Activated T-cell treated with anti-CD3 and anti-CD28 coated beads, Interleukin-2, amount 50 U/mL, for 72 hours (primary cell): ENCODE measurements at regions not wholly inside any gene's neighbourhood (a gene's known extent, or its start where the extent isn't known, plus 50 kb on each side); places are given as distances from the start of the nearest gene placed in this dataset.
A peak's percentile ranks its signal among the peaks of the same experiment; 100 is the strongest.
"Not testable (repeated sequence)": the region's sequence is repeated elsewhere in the genome, so short reads cannot be mapped to it uniquely, and the experiment has no call there.

Experiments
- ATAC-seq, 2 donors: fragments of 150-1000 bp; cut with Tn5 transposase; replicated peaks in 1 of 2; 2 replicates each; pipeline ENCODE4 v1.10.0; 2021; ENCODE audit warnings: moderate library complexity in 2 of 2, mild to moderate bottlenecking in 1 of 2
- DNase-seq, 2 donors: peaks; one replicate each; pipeline ENCODE4 v3.0.0; 2021 to 2022; ENCODE audit warnings: mixed read lengths in 1 of 2
- H3K27ac Mint-ChIP-seq: one replicate; pipeline ENCODE4 v1.8.0; 2022; ENCODE audit warnings: mild to moderate bottlenecking, moderate library complexity, mixed read lengths
- H3K27me3 Mint-ChIP-seq: one replicate; pipeline ENCODE4 v1.8.0; 2022; ENCODE audit warnings: low read depth, mixed read lengths
- H3K36me3 Mint-ChIP-seq, 2 donors: one replicate each; pipeline ENCODE4 v1.8.0; 2022; ENCODE audit warnings: mixed read lengths in 2 of 2, mild to moderate bottlenecking in 1 of 2; ENCODE audit not compliant: insufficient read depth in 2 of 2
- H3K4me1 Mint-ChIP-seq: one replicate; pipeline ENCODE4 v1.8.0; 2022; ENCODE audit warnings: low read depth, mixed read lengths
- H3K4me3 Mint-ChIP-seq, 2 donors: one replicate each; pipeline ENCODE4 v1.8.0; 2022; ENCODE audit warnings: mild to moderate bottlenecking in 2 of 2, mixed read lengths in 2 of 2, moderate library complexity in 2 of 2
- H3K9me3 Mint-ChIP-seq, 2 donors: one replicate each; pipeline ENCODE4 v1.8.0; 2022; ENCODE audit warnings: mixed read lengths in 2 of 2

DNA sequence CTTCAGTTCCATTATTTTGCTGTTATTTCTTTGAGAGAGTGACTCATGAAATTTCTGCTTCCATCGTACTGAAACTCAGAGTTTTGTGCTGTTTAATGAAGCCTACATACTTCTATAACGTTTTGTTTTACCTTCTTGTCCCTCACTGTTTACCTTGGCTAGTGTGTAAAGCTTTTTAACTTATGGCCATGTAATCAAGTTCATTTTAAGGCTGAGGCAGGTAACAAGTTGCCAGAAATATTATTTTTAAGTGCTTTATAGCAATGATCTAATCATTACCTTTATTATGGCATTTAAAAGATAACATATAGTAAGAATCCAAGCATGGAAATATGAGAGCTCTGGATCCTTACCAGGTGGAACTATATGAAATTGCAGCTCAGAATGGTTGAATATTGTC, 102.3 kb upstream of the FAT1 start:
- DNase-seq: no peak
- ATAC-seq: no peak
- H3K27me3 Mint-ChIP-seq: no peaks in the 10 kb centered on the region
- no peak overlapping the region for H3K27ac Mint-ChIP-seq
- peaks cover 0 to 1% of the 10 kb centered on the region in 2 donors for H3K36me3 Mint-ChIP-seq
- H3K4me3 Mint-ChIP-seq: no peak overlapping the region
- peaks cover 11 to 14% of the 10 kb centered on the region in 2 donors for H3K9me3 Mint-ChIP-seq
- no peaks in the 10 kb centered on the region for H3K4me1 Mint-ChIP-seq

DNA sequence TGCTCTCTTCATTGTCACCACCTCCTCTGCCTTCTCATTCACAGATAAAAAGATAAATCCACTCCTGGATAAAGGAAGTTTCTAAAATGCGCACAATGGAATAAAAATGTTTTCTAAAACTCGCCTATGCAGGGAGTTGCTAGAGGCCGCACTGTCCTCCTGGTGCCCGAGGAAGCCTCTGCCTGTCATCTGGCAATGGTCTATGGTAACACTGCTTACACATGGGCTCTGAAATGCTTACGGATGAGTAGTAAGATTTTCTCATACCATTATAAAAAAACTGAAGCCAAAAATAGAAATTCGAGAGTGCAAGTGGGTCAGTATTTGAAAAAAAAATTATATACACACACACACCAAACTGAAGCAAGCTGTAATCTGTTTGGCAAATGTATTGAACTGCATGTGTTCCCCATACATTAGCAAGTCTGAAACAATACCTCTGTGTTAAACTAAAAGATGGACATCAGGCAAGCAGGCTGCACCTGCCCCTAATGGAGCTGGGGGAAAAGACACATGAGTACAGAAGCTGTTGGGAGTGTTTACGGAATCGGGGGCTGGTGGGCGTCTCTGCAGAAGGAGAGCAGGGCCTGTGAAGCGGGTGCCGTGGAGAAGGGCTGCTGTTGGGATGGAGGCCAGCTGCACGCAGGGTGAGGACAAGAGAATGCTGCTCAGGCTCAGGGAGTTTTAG, 103.3 kb upstream of the FAT1 start:
- peaks cover 0 to 1% of the 10 kb centered on the region in 2 donors for H3K36me3 Mint-ChIP-seq
- no peaks in the 10 kb centered on the region for H3K27me3 Mint-ChIP-seq
- no peak overlapping the region for H3K27ac Mint-ChIP-seq
- peak overlapping the region in 1 of 2 donors; percentile 10 for H3K4me3 Mint-ChIP-seq
- no peak for ATAC-seq
- peaks cover 7 to 15% of the 10 kb centered on the region in 2 donors for H3K9me3 Mint-ChIP-seq
- no peaks in the 10 kb centered on the region for H3K4me1 Mint-ChIP-seq
- DNase-seq: no peak

DNA sequence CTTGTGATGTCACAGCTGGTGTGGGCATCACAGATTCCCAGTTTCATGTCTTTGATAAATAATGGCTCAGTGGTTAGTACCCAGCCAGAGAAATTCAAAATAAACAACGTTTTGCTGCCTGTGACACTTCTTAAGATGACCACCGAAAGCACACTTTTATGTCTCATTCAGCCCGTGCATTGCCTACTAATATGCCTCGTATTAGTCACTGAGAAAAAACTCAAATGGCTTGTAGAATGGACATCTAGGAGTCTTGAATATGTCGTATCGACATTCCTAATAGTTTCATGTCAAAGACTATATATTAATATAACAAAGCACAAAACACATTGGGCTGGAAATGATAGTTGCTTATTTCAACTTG, 103.9 kb upstream of the FAT1 start:
- Mint-ChIP-seq H3K4me1 (no peaks in the 10 kb centered on the region), H3K36me3 (peaks cover 0 to 1% of the 10 kb centered on the region in 2 donors), H3K9me3 (peaks cover 7 to 15% of the 10 kb centered on the region in 2 donors)

GRCh38 chr4:186829097-186829496, 105.4 kb upstream of the FAT1 start:
- peaks cover 0 to 1% of the 10 kb centered on the region in 2 donors for H3K36me3 Mint-ChIP-seq
- H3K27me3 Mint-ChIP-seq: no peaks in the 10 kb centered on the region
- peaks cover 7 to 15% of the 10 kb centered on the region in 2 donors for H3K9me3 Mint-ChIP-seq
- DNase-seq (no peak), ATAC-seq (no peak)
- no peak overlapping the region for H3K27ac Mint-ChIP-seq
- H3K4me1 Mint-ChIP-seq: no peaks in the 10 kb centered on the region
- H3K4me3 Mint-ChIP-seq: no peak overlapping the region

More for the DNA sequence above, 103.9 kb upstream of the FAT1 start:
- Mint-ChIP-seq H3K27me3 (no peaks in the 10 kb centered on the region), H3K27ac (no peak overlapping the region), H3K4me3 (no peak overlapping the region)
- ATAC-seq (no peak), DNase-seq (no peak)

- Mint-ChIP-seq H3K4me1 (no peaks in the 10 kb centered on the region), H3K27me3 (no peaks in the 10 kb centered on the region), H3K36me3 (peaks cover 0 to 1% of the 10 kb centered on the region in 2 donors), H3K27ac (no peak overlapping the region), H3K4me3 (no peak overlapping the region), H3K9me3 (peaks cover 7 to 15% of the 10 kb centered on the region in 2 donors)
- no peak for ATAC-seq
- DNase-seq: no peak
Measured at GRCh38 chr4:186829740-186830449, 106.2 kb upstream of the FAT1 start.

GRCh38 chr4:186831574-186831973, 107.9 kb upstream of the FAT1 start:
- Mint-ChIP-seq H3K4me1 (no peaks in the 10 kb centered on the region), H3K4me3 (no peak overlapping the region), H3K27ac (no peak overlapping the region), H3K36me3 (peaks cover 0 to 1% of the 10 kb centered on the region in 2 donors), H3K27me3 (no peaks in the 10 kb centered on the region), H3K9me3 (peaks cover 7 to 15% of the 10 kb centered on the region in 2 donors)
- no peak for DNase-seq
- ATAC-seq: no peak

- ATAC-seq (no peak), DNase-seq (no peak)
- no peaks in the 10 kb centered on the region for H3K4me1 Mint-ChIP-seq
- H3K9me3 Mint-ChIP-seq: peaks cover 8 to 17% of the 10 kb centered on the region in 2 donors
- H3K27me3 Mint-ChIP-seq: no peaks in the 10 kb centered on the region
- H3K36me3 Mint-ChIP-seq: peaks cover 0 to 1% of the 10 kb centered on the region in 2 donors
- no peak overlapping the region for H3K27ac Mint-ChIP-seq
- no peak overlapping the region for H3K4me3 Mint-ChIP-seq
Measured at GRCh38 chr4:186832906-186833305, 109.2 kb upstream of the FAT1 start.

DNA sequence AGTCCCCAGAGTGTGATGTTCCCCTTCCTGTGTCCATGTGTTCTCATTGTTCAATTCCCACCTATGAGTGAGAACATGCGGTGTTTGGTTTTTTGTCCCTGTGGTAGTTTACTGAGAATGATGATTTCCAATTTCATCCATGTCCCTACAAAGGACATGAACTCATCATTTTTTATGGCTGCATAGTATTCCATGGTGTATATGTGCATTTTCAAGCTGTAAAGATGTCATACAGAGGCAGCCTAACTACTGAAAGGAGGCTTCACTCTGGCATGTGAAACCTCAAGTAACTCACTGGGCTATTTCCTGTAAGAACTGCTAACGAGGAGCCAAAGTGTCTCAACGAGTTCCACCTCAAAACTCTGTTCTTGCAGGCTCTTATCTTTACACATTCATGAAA, 113.8 kb upstream of the FAT1 start:
- not testable (repeated sequence) for H3K4me1 Mint-ChIP-seq, ATAC-seq

DNA sequence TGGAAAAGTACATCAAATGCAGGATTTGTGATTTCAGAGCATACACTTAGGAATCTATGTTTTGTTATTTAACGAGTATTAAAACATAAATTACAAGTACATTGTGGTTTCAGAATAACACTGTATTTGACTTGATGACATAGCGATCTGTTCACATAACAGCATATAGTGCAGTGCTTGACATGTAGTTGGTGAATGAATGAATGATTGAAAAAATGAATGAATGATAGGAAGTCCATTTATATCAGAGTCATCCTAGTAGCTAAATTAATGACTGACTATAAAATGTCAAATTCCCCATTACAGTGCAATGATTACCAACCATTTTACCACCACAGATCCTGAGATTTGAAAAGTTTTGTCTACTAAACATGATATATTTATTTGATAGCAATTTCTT, 114.6 kb upstream of the FAT1 start:
- Mint-ChIP-seq H3K27ac (no peak overlapping the region), H3K36me3 (no peaks in the 10 kb centered on the region), H3K4me3 (no peak overlapping the region), H3K9me3 (peaks cover 3 to 4% of the 10 kb centered on the region in 2 donors), H3K27me3 (no peaks in the 10 kb centered on the region), H3K4me1 (no peaks in the 10 kb centered on the region)
- DNase-seq: no peak
- ATAC-seq: no peak

More for the DNA sequence above, 113.8 kb upstream of the FAT1 start:
- not testable (repeated sequence) for DNase-seq, H3K36me3 Mint-ChIP-seq, H3K27ac Mint-ChIP-seq, H3K9me3 Mint-ChIP-seq, H3K27me3 Mint-ChIP-seq, H3K4me3 Mint-ChIP-seq

- Mint-ChIP-seq H3K4me1 (no peaks in the 10 kb centered on the region), H3K36me3 (peaks cover 0 to 1% of the 10 kb centered on the region in 2 donors), H3K27me3 (no peaks in the 10 kb centered on the region), H3K27ac (no peak overlapping the region), H3K4me3 (no peak overlapping the region), H3K9me3 (peaks cover 3 to 4% of the 10 kb centered on the region in 2 donors)
- ATAC-seq (no peak), DNase-seq (no peak)
Measured at GRCh38 chr4:186839122-186840037, 115.7 kb upstream of the FAT1 start.

DNA sequence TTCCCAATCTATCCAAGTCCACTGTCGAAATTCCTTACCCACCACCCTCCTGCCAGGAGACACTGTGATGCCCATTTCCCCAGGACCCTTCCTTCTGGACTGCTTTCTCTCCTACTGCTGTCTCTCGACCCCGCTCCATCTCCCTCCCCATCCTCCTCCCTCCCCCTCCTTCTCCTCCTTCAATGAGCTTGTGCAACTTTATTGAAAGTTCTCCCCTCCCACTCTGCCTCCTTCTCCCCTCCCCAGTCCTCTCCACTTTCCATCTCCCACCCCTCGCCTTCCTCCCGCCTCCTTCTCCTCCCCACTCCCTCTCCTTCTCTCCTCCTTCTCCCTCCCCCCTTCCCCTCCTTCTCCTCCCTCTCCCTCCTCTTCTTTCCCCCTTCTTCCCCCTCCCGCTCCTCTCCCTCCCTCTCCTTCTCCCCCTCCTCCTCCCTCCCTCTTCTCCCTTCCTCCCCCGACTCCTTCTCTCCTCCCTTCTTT, 116.6 kb upstream of the FAT1 start:
- DNase-seq (no peak), ATAC-seq (no peak)
- no peak overlapping the region for H3K4me3 Mint-ChIP-seq
- no peaks in the 10 kb centered on the region for H3K27me3 Mint-ChIP-seq
- peaks cover 0 to 1% of the 10 kb centered on the region in 2 donors for H3K36me3 Mint-ChIP-seq
- H3K27ac Mint-ChIP-seq: no peak overlapping the region
- no peaks in the 10 kb centered on the region for H3K4me1 Mint-ChIP-seq
- H3K9me3 Mint-ChIP-seq: peaks cover 3 to 4% of the 10 kb centered on the region in 2 donors

GRCh38 chr4:186840771-186841301, 117.2 kb upstream of the FAT1 start:
- H3K4me1 Mint-ChIP-seq: no peaks in the 10 kb centered on the region
- DNase-seq: no peak
- H3K27ac Mint-ChIP-seq: no peak overlapping the region
- ATAC-seq: no peak
- H3K27me3 Mint-ChIP-seq: no peaks in the 10 kb centered on the region
- no peak overlapping the region for H3K4me3 Mint-ChIP-seq
- H3K9me3 Mint-ChIP-seq: peaks cover 3 to 4% of the 10 kb centered on the region in 2 donors
- peaks cover 0 to 1% of the 10 kb centered on the region in 2 donors for H3K36me3 Mint-ChIP-seq
